ENCODE measurements at regions not wholly inside any gene's neighbourhood (a gene's known extent, or its start where the extent isn't known, plus 50 kb on each side); places are given as distances from the start of the nearest gene placed in this dataset.

- TF ChIP-seq EP300 (IDR thresholded peaks at IDR 0.05) = no peak
- no peak for TF ChIP-seq CTCF (IDR thresholded peaks at IDR 0.05)
Measured at GRCh38 chr7:155383756-155384491, 74.0 kb upstream of the EN2 start.
